ENCODE measurements at regions not wholly inside any gene's neighbourhood (a gene's known extent, or its start where the extent isn't known, plus 50 kb on each side); places are given as distances from the start of the nearest gene placed in this dataset.
"Not testable (repeated sequence)": the region's sequence is repeated elsewhere in the genome, so short reads cannot be mapped to it uniquely, and the experiment has no call there.

DNA sequence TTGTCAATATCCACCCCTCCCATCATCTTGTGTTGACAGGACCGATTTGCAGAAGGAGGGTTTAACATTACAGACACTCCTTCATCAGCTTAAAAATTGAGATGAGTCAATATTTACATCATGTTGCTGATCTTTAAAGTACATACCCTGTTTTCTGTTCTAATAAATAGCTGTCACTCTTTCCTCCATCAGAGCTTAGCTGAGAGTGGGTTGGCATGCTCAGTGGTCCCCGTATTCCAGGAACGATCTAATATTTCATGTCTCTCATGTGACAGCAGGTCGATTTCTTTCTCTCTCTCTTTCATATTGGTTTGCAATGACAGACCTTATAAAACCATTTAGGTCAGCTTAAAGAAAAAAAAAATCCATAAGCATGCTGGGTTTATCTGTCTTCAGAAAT, 950.6 kb downstream of the GALC start:
- H3K4me3 ChIP-seq (ENCODE audit: low read length) = no peak overlapping the region
- TF ChIP-seq, protein P1, sequence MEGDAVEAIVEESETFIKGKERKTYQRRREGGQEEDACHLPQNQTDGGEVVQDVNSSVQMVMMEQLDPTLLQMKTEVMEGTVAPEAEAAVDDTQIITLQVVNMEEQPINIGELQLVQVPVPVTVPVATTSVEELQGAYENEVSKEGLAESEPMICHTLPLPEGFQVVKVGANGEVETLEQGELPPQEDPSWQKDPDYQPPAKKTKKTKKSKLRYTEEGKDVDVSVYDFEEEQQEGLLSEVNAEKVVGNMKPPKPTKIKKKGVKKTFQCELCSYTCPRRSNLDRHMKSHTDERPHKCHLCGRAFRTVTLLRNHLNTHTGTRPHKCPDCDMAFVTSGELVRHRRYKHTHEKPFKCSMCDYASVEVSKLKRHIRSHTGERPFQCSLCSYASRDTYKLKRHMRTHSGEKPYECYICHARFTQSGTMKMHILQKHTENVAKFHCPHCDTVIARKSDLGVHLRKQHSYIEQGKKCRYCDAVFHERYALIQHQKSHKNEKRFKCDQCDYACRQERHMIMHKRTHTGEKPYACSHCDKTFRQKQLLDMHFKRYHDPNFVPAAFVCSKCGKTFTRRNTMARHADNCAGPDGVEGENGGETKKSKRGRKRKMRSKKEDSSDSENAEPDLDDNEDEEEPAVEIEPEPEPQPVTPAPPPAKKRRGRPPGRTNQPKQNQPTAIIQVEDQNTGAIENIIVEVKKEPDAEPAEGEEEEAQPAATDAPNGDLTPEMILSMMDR (conservative IDR thresholded peaks at IDR 0.05; ENCODE audit: low read depth, low read length) = no peak
- no peak for DNase-seq (ENCODE audit: low read depth)

GRCh38 chr14:87041290-87042020, 951.5 kb downstream of the GALC start:
- TF ChIP-seq, protein P1 (conservative IDR thresholded peaks at IDR 0.05; ENCODE audit: low read depth, low read length) = no peak
- DNase-seq (ENCODE audit: low read depth) = no peak
- no peak overlapping the region for H3K4me3 ChIP-seq (ENCODE audit: low read length)

GRCh38 chr14:87034680-87035079, 958.3 kb downstream of the GALC start:
- DNase-seq (ENCODE audit: low read depth) = no peak
- TF ChIP-seq, protein P1 (conservative IDR thresholded peaks at IDR 0.05; ENCODE audit: low read depth, low read length) = no peak
- no peak overlapping the region for H3K4me3 ChIP-seq (ENCODE audit: low read length)

DNA sequence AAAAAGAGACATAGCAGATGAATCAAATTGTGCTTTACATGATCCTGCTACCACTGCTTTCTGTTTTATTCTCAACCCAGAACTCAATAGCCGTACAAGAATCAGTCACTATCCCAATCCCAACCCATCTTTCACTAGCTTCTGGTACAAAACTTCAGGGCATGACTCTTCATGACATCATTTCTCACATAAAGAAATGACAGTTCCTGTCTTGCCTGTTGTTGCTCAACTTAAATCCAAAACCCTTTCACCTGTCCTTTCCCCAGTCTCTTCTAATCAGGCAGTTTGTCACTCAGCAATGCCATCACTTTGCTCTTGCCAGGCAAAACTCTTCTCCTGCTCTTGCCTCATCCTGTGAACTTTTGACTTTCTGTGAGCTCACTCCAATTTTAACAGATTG, 962.8 kb downstream of the GALC start:
- TF ChIP-seq, protein P1 (conservative IDR thresholded peaks at IDR 0.05; ENCODE audit: low read depth, low read length) = no peak
- DNase-seq (ENCODE audit: low read depth) = no peak
- no peak overlapping the region for H3K4me3 ChIP-seq (ENCODE audit: low read length)

- not testable (repeated sequence) for H3K4me3 ChIP-seq (ENCODE audit: low read length); DNase-seq (ENCODE audit: low read depth)
Measured at GRCh38 chr14:87020106-87020505, 972.9 kb downstream of the GALC start.

- H3K4me3 ChIP-seq (ENCODE audit: low read length) = no peak overlapping the region
- no peak for DNase-seq (ENCODE audit: low read depth)
- TF ChIP-seq, protein P1 (conservative IDR thresholded peaks at IDR 0.05; ENCODE audit: low read depth, low read length) = no peak
Measured at GRCh38 chr14:87018294-87018693, 974.7 kb downstream of the GALC start.

DNA sequence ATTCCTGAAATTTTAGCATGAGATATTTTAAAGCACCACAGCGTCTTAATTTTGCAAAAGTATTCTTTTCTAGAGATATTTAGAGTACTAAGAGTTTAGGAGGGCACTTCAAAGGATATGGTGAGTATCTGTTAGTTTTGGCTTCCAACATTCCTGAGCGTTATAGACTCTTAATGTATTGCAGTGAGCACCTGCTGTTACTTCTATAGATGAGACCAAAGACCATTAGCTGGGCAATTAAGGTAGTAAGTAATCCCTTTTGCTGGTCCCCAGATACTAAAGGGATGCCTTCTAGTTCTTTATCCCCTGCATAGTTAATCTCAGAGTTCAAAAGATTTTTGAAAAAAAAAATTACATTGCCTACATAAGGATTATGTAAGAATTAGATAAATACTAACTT, 975.6 kb downstream of the GALC start:
- DNase-seq (ENCODE audit: low read depth) = no peak
- no peak overlapping the region for H3K4me3 ChIP-seq (ENCODE audit: low read length)
- TF ChIP-seq, protein P1 (conservative IDR thresholded peaks at IDR 0.05; ENCODE audit: low read depth, low read length) = no peak
